HUES48 (cell line): ENCODE measurements at regions not wholly inside any gene's neighbourhood (a gene's known extent, or its start where the extent isn't known, plus 50 kb on each side); places are given as distances from the start of the nearest gene placed in this dataset.

Experiments used
- H3K27ac ChIP-seq: one replicate; pipeline ENCODE4 v1.7.0; 2013; ENCODE audit warnings: low read depth, low read length, inconsistent platforms
- H3K27me3 ChIP-seq: 2 replicates; pipeline ENCODE4 v1.6.1; 2013; ENCODE audit warnings: mild to moderate bottlenecking, low read length; ENCODE audit not compliant: control insufficient read depth, insufficient read depth
- H3K36me3 ChIP-seq: 2 replicates; pipeline ENCODE4 v1.6.1; 2013; ENCODE audit warnings: low read length; ENCODE audit not compliant: control insufficient read depth, insufficient read depth
- H3K4me1 ChIP-seq: 2 replicates; pipeline ENCODE4 v1.6.1; 2013; ENCODE audit warnings: mild to moderate bottlenecking, low read length; ENCODE audit not compliant: control insufficient read depth, insufficient read depth
- H3K4me3 ChIP-seq: 2 replicates; pipeline ENCODE4 v1.5.1; 2013; ENCODE audit warnings: mild to moderate bottlenecking, low read depth, low read length
- H3K9ac ChIP-seq: 2 replicates; pipeline ENCODE4 v1.6.1; 2013; ENCODE audit warnings: mild to moderate bottlenecking, low read depth, low read length, moderate library complexity
- H3K9me3 ChIP-seq: 2 replicates; pipeline ENCODE4 v1.6.1; 2013; ENCODE audit warnings: low read length; ENCODE audit not compliant: control insufficient read depth, insufficient read depth

- peak overlapping the region; percentile 38 for H3K27ac ChIP-seq
- no peak overlapping the region for H3K9ac ChIP-seq
- no peaks in the 10 kb centered on the region for H3K36me3 ChIP-seq
- no peaks in the 10 kb centered on the region for H3K27me3 ChIP-seq
- no peak overlapping the region for H3K4me3 ChIP-seq
- peaks cover 24% of the 10 kb centered on the region for H3K4me1 ChIP-seq
- no peaks in the 10 kb centered on the region for H3K9me3 ChIP-seq
Observed at GRCh38 chr17:77318491-77319210, 177.9 kb downstream of the SEC14L1 start.

- Histone ChIP-seq H3K9me3 (no peaks in the 10 kb centered on the region), H3K4me1 (peaks cover 24% of the 10 kb centered on the region), H3K27ac (peak overlapping the region; percentile 38), H3K36me3 (no peaks in the 10 kb centered on the region), H3K9ac (no peak overlapping the region), H3K27me3 (no peaks in the 10 kb centered on the region), H3K4me3 (no peak overlapping the region)
Observed at GRCh38 chr17:77319211-77320043, 178.7 kb downstream of the SEC14L1 start.

- Histone ChIP-seq H3K27ac (peak overlapping the region; percentile 2), H3K4me3 (no peak overlapping the region; the same call in 1 of the 2 replicates), H3K9ac (no peak overlapping the region), H3K9me3 (no peaks in the 10 kb centered on the region), H3K36me3 (no peaks in the 10 kb centered on the region), H3K4me1 (peaks cover 24% of the 10 kb centered on the region), H3K27me3 (no peaks in the 10 kb centered on the region)
Observed at GRCh38 chr17:77320044-77320440, 179.3 kb downstream of the SEC14L1 start.

GRCh38 chr17:77320485-77321256 is 179.9 kb downstream of the SEC14L1 start:
- H3K4me3 ChIP-seq, result no peak overlapping the region
- no peaks in the 10 kb centered on the region for H3K9me3 ChIP-seq
- no peak overlapping the region for H3K27ac ChIP-seq
- H3K27me3 ChIP-seq, result no peaks in the 10 kb centered on the region
- no peak overlapping the region for H3K9ac ChIP-seq
- H3K36me3 ChIP-seq, result no peaks in the 10 kb centered on the region
- H3K4me1 ChIP-seq, result peaks cover 21% of the 10 kb centered on the region

GRCh38 chr17:77321649-77322513 is 181.1 kb downstream of the SEC14L1 start:
- Histone ChIP-seq H3K9ac (no peak overlapping the region), H3K27ac (peak overlapping the region; percentile 91), H3K4me3 (no peak overlapping the region), H3K4me1 (peaks cover 9% of the 10 kb centered on the region), H3K27me3 (no peaks in the 10 kb centered on the region), H3K36me3 (no peaks in the 10 kb centered on the region), H3K9me3 (no peaks in the 10 kb centered on the region)

- Histone ChIP-seq H3K9ac (no peak overlapping the region), H3K27ac (peak overlapping the region; percentile 91), H3K27me3 (no peaks in the 10 kb centered on the region), H3K36me3 (no peaks in the 10 kb centered on the region), H3K4me1 (peaks cover 4% of the 10 kb centered on the region; the same call in 1 of the 2 replicates), H3K9me3 (no peaks in the 10 kb centered on the region), H3K4me3 (no peak overlapping the region)
Observed at GRCh38 chr17:77322514-77323412, 182.0 kb downstream of the SEC14L1 start.

- Histone ChIP-seq H3K9ac (no peak overlapping the region), H3K4me1 (peaks cover 4% of the 10 kb centered on the region; the same call in 1 of the 2 replicates)
Observed at GRCh38 chr17:77323413-77324171, 182.8 kb downstream of the SEC14L1 start.

GRCh38 chr17:77324227-77324626 is 183.5 kb downstream of the SEC14L1 start:
- Histone ChIP-seq H3K9ac (no peak overlapping the region), H3K4me3 (no peak overlapping the region), H3K9me3 (no peaks in the 10 kb centered on the region), H3K36me3 (no peaks in the 10 kb centered on the region), H3K4me1 (peaks cover 4% of the 10 kb centered on the region; the same call in 1 of the 2 replicates), H3K27me3 (no peaks in the 10 kb centered on the region), H3K27ac (no peak overlapping the region)

More at GRCh38 chr17:77323413-77324171, 182.8 kb downstream of the SEC14L1 start:
- Histone ChIP-seq H3K36me3 (no peaks in the 10 kb centered on the region), H3K4me3 (no peak overlapping the region), H3K27me3 (no peaks in the 10 kb centered on the region), H3K9me3 (no peaks in the 10 kb centered on the region), H3K27ac (peak overlapping the region; percentile 91)

GRCh38 chr17:77325577-77326075 is 184.9 kb downstream of the SEC14L1 start:
- Histone ChIP-seq H3K27ac (no peak overlapping the region), H3K27me3 (no peaks in the 10 kb centered on the region), H3K9ac (no peak overlapping the region), H3K4me1 (no peaks in the 10 kb centered on the region), H3K36me3 (no peaks in the 10 kb centered on the region), H3K4me3 (no peak overlapping the region), H3K9me3 (no peaks in the 10 kb centered on the region)
